GM06990 (cell line): ENCODE measurements at regions not wholly inside any gene's neighbourhood (a gene's known extent, or its start where the extent isn't known, plus 50 kb on each side); places are given as distances from the start of the nearest gene placed in this dataset.
"Not testable (repeated sequence)": the region's sequence is repeated elsewhere in the genome, so short reads cannot be mapped to it uniquely, and the experiment has no call there.

Source experiments
- DNase-seq: peaks from one replicate; pipeline ENCODE4 v3.0.0-alpha.2; 2011; ENCODE audit not compliant: insufficient read length; ENCODE audit errors: extremely low read depth
- H3K27me3 ChIP-seq: replicated peaks from 2 replicates; pipeline ENCODE4 v1.6.0; 2011; ENCODE audit warnings: low read length; ENCODE audit not compliant: control insufficient read depth, insufficient read depth
- H3K36me3 ChIP-seq: 2 replicates; pipeline ENCODE4 v1.5.1; 2011; ENCODE audit warnings: low read length; ENCODE audit not compliant: control insufficient read depth, insufficient read depth
- H3K4me3 ChIP-seq: replicated peaks from 2 replicates; pipeline ENCODE4 v1.5.1; 2011; ENCODE audit warnings: low read depth, mild to moderate bottlenecking, control low read depth, low read length
- TF ChIP-seq, protein P1 (sequence below): IDR thresholded peaks from 2 replicates; pipeline ENCODE4 v1.5.1; 2011; ENCODE audit warnings: low read length, control low read depth, mild to moderate bottlenecking, inconsistent platforms; ENCODE audit not compliant: insufficient read depth, poor library complexity, severe bottlenecking

DNA sequence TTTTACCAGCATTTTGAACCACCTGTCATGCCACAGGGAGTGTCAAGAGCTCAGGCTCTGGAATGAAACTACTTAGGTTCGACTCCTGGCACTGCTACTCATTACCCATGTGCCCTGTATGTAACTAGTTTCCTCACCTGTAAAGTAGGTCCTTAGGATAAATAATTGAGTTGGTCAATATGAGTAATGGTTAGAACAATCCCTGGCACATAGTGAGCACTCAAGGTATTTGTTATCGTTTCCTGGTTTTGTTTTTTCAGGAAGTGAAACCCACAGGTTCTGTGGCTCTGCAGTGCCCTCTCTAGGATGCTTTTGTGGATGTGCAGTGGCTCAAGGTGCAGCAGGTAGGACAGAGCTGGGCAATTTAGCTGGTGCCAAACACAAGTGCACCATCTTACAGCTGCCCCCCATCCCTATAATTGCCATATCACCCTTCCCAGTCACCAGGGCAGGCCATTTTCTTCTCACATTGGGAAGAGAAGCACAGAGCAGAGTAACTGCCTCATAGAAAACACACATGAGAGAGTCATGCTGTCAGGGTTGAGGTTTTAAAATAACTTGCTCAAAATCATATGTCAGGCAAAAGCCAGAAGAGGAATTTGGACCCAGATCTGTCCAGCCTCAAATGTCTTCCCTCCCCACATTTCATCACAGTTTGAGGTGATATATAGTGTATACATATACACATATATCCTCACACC, 297.5 kb downstream of the RPAP3 start:
- peak; percentile 48 for DNase-seq
- TF ChIP-seq, protein P1, sequence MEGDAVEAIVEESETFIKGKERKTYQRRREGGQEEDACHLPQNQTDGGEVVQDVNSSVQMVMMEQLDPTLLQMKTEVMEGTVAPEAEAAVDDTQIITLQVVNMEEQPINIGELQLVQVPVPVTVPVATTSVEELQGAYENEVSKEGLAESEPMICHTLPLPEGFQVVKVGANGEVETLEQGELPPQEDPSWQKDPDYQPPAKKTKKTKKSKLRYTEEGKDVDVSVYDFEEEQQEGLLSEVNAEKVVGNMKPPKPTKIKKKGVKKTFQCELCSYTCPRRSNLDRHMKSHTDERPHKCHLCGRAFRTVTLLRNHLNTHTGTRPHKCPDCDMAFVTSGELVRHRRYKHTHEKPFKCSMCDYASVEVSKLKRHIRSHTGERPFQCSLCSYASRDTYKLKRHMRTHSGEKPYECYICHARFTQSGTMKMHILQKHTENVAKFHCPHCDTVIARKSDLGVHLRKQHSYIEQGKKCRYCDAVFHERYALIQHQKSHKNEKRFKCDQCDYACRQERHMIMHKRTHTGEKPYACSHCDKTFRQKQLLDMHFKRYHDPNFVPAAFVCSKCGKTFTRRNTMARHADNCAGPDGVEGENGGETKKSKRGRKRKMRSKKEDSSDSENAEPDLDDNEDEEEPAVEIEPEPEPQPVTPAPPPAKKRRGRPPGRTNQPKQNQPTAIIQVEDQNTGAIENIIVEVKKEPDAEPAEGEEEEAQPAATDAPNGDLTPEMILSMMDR = peak; percentile 65
- no peaks in the 10 kb centered on the region for H3K36me3 ChIP-seq

GRCh38 chr12:47407463-47408129, 298.2 kb downstream of the RPAP3 start:
- no peak overlapping the region for H3K4me3 ChIP-seq
- peaks cover 2% of the 10 kb centered on the region; the same call in 1 of the 2 replicates for H3K27me3 ChIP-seq
- no peak for DNase-seq
- no peaks in the 10 kb centered on the region for H3K36me3 ChIP-seq
- TF ChIP-seq, protein P1 = no peak

More for the DNA sequence above, 297.5 kb downstream of the RPAP3 start:
- Histone ChIP-seq H3K4me3 (no peak overlapping the region), H3K27me3 (peaks cover 2% of the 10 kb centered on the region; the same call in 1 of the 2 replicates)

- Histone ChIP-seq H3K36me3 (no peaks in the 10 kb centered on the region), H3K4me3 (no peak overlapping the region), H3K27me3 (no peaks in the 10 kb centered on the region)
- no peak for DNase-seq
- TF ChIP-seq, protein P1 = no peak
Measured at GRCh38 chr12:47403681-47404080, 302.1 kb downstream of the RPAP3 start.

GRCh38 chr12:47401196-47401595, 304.6 kb downstream of the RPAP3 start:
- not testable (repeated sequence) for H3K36me3 ChIP-seq, H3K27me3 ChIP-seq, DNase-seq, H3K4me3 ChIP-seq

- DNase-seq = no peak
- Histone ChIP-seq H3K36me3 (no peaks in the 10 kb centered on the region), H3K27me3 (no peaks in the 10 kb centered on the region), H3K4me3 (no peak overlapping the region)
- TF ChIP-seq, protein P1 = no peak
Measured at GRCh38 chr12:47400266-47400665, 305.6 kb downstream of the RPAP3 start.

DNA sequence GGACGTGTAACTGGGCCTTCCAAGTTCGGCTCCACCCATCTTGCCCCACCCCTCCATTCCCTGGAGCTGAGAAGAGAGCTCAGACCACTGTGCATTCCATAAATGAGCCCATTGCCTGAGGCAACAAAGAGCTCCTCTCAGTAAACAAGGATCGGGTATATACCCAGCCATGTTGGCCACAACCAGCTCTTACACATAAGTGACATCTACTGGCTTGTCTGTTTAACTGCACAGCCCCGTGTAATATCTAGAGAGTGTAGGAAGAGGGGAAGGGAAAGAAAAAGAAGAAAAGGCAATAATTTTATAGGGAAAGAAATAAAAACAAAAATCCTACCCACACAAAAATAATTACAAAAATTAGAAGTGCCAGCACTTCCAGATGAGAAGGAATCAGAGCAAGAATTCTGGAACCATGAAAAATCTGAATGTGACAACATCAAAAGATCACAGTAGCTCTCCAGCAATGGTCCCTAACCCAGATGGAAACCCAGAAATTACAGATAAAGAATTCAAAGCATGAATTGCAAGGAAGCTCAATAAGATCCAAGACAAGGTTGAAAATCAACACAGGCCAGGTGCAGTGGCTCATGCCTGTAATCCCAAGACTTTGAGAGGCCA, 308.1 kb downstream of the RPAP3 start:
- no peak for DNase-seq
- H3K36me3 ChIP-seq = no peaks in the 10 kb centered on the region
- no peak overlapping the region for H3K4me3 ChIP-seq
- H3K27me3 ChIP-seq = no peaks in the 10 kb centered on the region
- TF ChIP-seq, protein P1 = peak; percentile 65
